ENCODE measurements at regions not wholly inside any gene's neighbourhood (a gene's known extent, or its start where the extent isn't known, plus 50 kb on each side); places are given as distances from the start of the nearest gene placed in this dataset.

DNA sequence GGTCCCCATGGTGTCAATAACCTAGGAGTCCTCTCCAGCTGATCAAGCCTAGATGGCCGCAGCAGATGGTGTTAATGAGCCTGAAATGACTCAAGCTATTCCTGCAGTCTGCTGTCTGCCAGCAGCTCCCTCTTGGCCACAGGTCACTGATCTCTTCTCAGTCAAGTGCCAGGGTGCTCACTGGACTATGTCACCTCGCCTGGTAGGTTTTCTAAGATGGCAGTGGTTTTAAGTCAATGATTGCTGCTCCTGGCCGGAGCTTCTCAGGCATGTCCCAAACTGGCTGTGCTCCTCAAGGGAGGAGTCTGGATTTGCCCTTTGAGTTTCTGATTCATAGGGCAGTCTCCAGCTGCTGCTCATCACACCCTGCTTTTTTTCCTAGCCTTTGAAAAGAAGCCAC, 58.6 kb upstream of the SHISA6 start:
- no peaks in the 10 kb centered on the region for H3K9me3 ChIP-seq
- no peaks in the 10 kb centered on the region for H3K4me1 ChIP-seq
- intact Hi-C loops (cut with DNase I), result no loop called here
- TF ChIP-seq POLR2A (IDR thresholded peaks at IDR 0.05), result no peak
- TF ChIP-seq, protein P1, sequence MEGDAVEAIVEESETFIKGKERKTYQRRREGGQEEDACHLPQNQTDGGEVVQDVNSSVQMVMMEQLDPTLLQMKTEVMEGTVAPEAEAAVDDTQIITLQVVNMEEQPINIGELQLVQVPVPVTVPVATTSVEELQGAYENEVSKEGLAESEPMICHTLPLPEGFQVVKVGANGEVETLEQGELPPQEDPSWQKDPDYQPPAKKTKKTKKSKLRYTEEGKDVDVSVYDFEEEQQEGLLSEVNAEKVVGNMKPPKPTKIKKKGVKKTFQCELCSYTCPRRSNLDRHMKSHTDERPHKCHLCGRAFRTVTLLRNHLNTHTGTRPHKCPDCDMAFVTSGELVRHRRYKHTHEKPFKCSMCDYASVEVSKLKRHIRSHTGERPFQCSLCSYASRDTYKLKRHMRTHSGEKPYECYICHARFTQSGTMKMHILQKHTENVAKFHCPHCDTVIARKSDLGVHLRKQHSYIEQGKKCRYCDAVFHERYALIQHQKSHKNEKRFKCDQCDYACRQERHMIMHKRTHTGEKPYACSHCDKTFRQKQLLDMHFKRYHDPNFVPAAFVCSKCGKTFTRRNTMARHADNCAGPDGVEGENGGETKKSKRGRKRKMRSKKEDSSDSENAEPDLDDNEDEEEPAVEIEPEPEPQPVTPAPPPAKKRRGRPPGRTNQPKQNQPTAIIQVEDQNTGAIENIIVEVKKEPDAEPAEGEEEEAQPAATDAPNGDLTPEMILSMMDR (IDR thresholded peaks at IDR 0.05), result no peak
- no peak overlapping the region for H3K4me3 ChIP-seq
- no peak for ATAC-seq
- H3K27me3 ChIP-seq, result no peaks in the 10 kb centered on the region
- DNase-seq, result no peak
- 47 to 52% methylated on average over 3 of the region's 3 CpGs for WGBS, 2 donors
- H3K36me3 ChIP-seq (replicated peaks in 1 of 2; ENCODE audit: insufficient read depth in 1 of 2, low read depth in 2 of 2), result no peaks in the 10 kb centered on the region
- H3K27ac ChIP-seq, result no peak overlapping the region

DNA sequence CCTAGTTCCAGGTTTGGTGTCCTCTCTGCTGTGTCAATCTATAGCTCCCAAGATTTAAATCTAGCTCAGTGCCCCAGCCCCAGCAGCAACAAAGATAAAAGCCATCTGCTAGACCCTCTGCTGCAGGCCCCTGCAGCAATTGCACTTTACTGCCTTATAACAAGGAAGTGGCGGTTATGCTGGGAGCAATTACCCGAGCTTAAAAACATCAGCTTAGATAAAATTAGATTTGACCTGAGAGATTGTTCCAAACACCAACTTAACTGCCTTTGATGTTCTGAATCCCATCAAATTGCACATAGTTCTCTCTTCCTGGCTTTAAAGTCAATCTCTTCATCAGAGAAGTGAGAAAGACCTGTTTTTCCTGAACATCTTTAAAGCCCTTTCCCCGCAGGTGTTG, 62.4 kb upstream of the SHISA6 start:
- Histone ChIP-seq H3K9me3 (no peaks in the 10 kb centered on the region), H3K36me3 (replicated peaks in 1 of 2; ENCODE audit: insufficient read depth in 1 of 2, low read depth in 2 of 2) (no peaks in the 10 kb centered on the region), H3K27ac (no peak overlapping the region), H3K4me1 (no peaks in the 10 kb centered on the region), H3K4me3 (no peak overlapping the region), H3K27me3 (no peaks in the 10 kb centered on the region)
- DNase-seq (no peak), ATAC-seq (no peak)
- intact Hi-C loops (cut with DNase I), result no loop called here
- TF ChIP-seq POLR2A (IDR thresholded peaks at IDR 0.05), result no peak
- TF ChIP-seq, protein P1 (IDR thresholded peaks at IDR 0.05), result no peak
- 44 to 55% methylated on average over 3 of the region's 3 CpGs for WGBS, 2 donors

DNA sequence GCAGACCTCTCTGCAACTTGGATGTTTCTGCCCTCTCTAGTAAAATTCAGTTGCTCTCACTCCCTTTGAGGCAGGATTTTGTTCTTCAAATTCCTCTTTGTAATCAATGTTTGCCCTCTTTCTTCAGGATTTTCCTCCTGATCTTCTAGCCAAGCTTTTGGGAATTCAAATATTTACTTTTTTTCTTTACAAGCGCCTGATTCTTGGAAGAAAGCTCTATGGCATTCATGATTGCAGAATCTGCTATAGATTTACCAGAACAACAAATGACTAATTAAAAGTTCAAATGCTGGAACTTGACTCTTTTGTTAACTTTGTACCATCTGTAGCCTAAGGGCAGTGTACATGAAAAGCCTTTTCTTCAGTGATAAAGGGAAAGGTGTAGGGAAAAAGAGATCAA, 63.7 kb upstream of the SHISA6 start:
- ATAC-seq (no peak), DNase-seq (no peak)
- no peaks in the 10 kb centered on the region for H3K36me3 ChIP-seq (replicated peaks in 1 of 2; ENCODE audit: insufficient read depth in 1 of 2, low read depth in 2 of 2)
- H3K4me1 ChIP-seq, result no peaks in the 10 kb centered on the region
- H3K4me3 ChIP-seq, result no peak overlapping the region
- H3K9me3 ChIP-seq, result no peaks in the 10 kb centered on the region
- WGBS, 2 donors, result 5 to 23% methylated on average over 1 of the region's 1 CpG
- TF ChIP-seq, protein P1 (IDR thresholded peaks at IDR 0.05), result no peak
- no peak for TF ChIP-seq POLR2A (IDR thresholded peaks at IDR 0.05)
- intact Hi-C loops (cut with DNase I), result no loop called here
- no peaks in the 10 kb centered on the region for H3K27me3 ChIP-seq
- no peak overlapping the region for H3K27ac ChIP-seq

DNA sequence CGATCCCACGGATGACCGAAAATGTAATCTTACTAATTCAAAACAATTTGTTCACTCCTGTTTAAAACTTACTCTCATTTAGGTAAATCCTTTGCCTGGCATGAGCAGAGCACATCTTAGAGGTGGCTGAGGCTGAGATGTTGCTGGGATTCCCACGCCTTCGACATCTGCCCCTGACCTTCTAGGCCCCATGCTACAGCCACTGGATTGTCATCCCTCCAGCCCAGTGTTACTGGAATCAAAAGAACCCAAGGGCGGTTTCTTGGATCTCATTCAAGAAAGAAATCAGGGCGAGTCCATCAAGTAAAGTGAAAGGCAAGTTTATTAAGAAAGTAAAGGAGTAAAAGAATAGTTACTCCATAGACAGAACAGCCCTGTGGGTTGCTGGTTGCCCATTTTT, 64.5 kb upstream of the SHISA6 start:
- no peaks in the 10 kb centered on the region for H3K4me1 ChIP-seq
- H3K36me3 ChIP-seq (replicated peaks in 1 of 2; ENCODE audit: insufficient read depth in 1 of 2, low read depth in 2 of 2), result no peaks in the 10 kb centered on the region
- TF ChIP-seq, protein P1 (IDR thresholded peaks at IDR 0.05), result no peak
- no peak for TF ChIP-seq POLR2A (IDR thresholded peaks at IDR 0.05)
- no peaks in the 10 kb centered on the region for H3K9me3 ChIP-seq
- H3K27ac ChIP-seq, result no peak overlapping the region
- no peaks in the 10 kb centered on the region for H3K27me3 ChIP-seq
- 62 to 68% methylated on average over 7 of the region's 7 CpGs for WGBS, 2 donors
- H3K4me3 ChIP-seq, result no peak overlapping the region
- ATAC-seq, result no peak
- intact Hi-C loops (cut with DNase I), result no loop called here
- no peak for DNase-seq

DNA sequence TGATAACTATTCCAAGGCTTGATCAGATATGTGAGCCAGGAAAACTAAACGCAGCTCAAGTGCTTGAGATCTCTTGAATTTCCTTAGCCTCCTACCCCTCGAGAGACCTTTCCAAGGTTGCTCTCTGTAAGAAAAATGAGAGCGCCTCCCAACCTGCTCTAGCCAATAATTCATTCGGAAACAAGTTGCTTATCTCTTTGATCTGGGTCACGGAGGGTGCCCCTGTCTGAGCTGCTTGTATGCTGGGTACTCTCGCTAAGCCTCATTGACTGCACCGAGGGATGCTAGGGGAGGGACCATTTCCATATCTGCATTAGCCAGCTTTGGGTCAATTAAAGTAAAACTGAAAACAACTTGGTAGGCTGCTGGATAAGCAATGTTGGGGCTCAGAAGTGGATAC, 70.1 kb upstream of the SHISA6 start:
- Histone ChIP-seq H3K27ac (no peak overlapping the region), H3K9me3 (peaks cover 0 to 6% (median 0%) of the 10 kb centered on the region in 3 donors), H3K4me1 (no peaks in the 10 kb centered on the region), H3K4me3 (no peak overlapping the region), H3K36me3 (replicated peaks in 1 of 2; ENCODE audit: insufficient read depth in 1 of 2, low read depth in 2 of 2) (no peaks in the 10 kb centered on the region), H3K27me3 (no peaks in the 10 kb centered on the region)
- DNase-seq (no peak), ATAC-seq (no peak)
- 24 to 43% methylated on average over 6 to 7 of the region's 7 CpGs for WGBS, 2 donors
- no peak for TF ChIP-seq POLR2A (IDR thresholded peaks at IDR 0.05)
- TF ChIP-seq, protein P1 (IDR thresholded peaks at IDR 0.05), result no peak
- intact Hi-C loops (cut with DNase I), result no loop called here

Measured in body of pancreas (tissue), 4 donors.